ENCODE measurements at regions not wholly inside any gene's neighbourhood (a gene's known extent, or its start where the extent isn't known, plus 50 kb on each side); places are given as distances from the start of the nearest gene placed in this dataset.

GRCh38 chr14:65824285-65824977 lies 411.9 kb downstream of the FUT8 start:
- POLR2A ChIA-PET (ENCODE audit: partially characterized antibody): interaction anchor here (0.7 to 2.3 kb wide), 13 partner anchors 13 to 660 kb away, joined by 3 to 21 read pairs (median 7); partner anchors contain the start of gene FUT8
- intact Hi-C loops (cut with micrococcal nuclease): loop anchor here (1.0 to 10.0 kb wide), 7 partner anchors 23 to 840 kb away; partner anchors contain the start of gene FNTB
- Histone ChIP-seq H3K27me3 (ENCODE audit: insufficient read depth, low read length) (no peaks in the 10 kb centered on the region), H3K4me3 (ENCODE audit: low read length in 2 of 2) (no peak overlapping the region), H3K4me1 (ENCODE audit: insufficient read depth, low read length) (peaks cover 9% of the 10 kb centered on the region), H3K9me3 (ENCODE audit: control insufficient read depth in 1 of 2, low read length in 2 of 2) (no peaks in the 10 kb centered on the region), H3K27ac (ENCODE audit: low read depth, low read length) (no peak overlapping the region), H3K36me3 (ENCODE audit: insufficient read depth, low read length) (no peaks in the 10 kb centered on the region)
- Mint-ChIP-seq H3K9me3 (no peaks in the 10 kb centered on the region), H3K27ac (no peak overlapping the region), H3K27me3 (no peaks in the 10 kb centered on the region), H3K4me1 (peaks cover 10 to 14% (median 11%) of the 10 kb centered on the region in 4 donors), H3K4me3 (peak overlapping the region in 1 of 8 donors; percentile 10), H3K36me3 (no peaks in the 10 kb centered on the region)
- CTCF ChIA-PET (ENCODE audit: partially characterized antibody): interaction anchor here (0.5 to 11.3 kb wide), 51 partner anchors 9 to 707 kb away, joined by 3 to 182 read pairs (median 6); partner anchors contain the start of gene FUT8
- peak; percentile 62 to 70 (median 64) for DNase-seq

- no peak overlapping the region for H3K4me3 Mint-ChIP-seq
- peaks cover 10 to 14% (median 11%) of the 10 kb centered on the region in 4 donors for H3K4me1 Mint-ChIP-seq
- Histone ChIP-seq H3K4me1 (ENCODE audit: insufficient read depth, low read length) (peaks cover 9% of the 10 kb centered on the region), H3K27me3 (ENCODE audit: insufficient read depth, low read length) (no peaks in the 10 kb centered on the region), H3K4me3 (ENCODE audit: low read length in 2 of 2) (no peak overlapping the region), H3K36me3 (ENCODE audit: insufficient read depth, low read length) (no peaks in the 10 kb centered on the region), H3K27ac (ENCODE audit: low read depth, low read length) (no peak overlapping the region), H3K9me3 (ENCODE audit: control insufficient read depth in 1 of 2, low read length in 2 of 2) (no peaks in the 10 kb centered on the region)
- no peaks in the 10 kb centered on the region for H3K9me3 Mint-ChIP-seq
- POLR2A ChIA-PET (ENCODE audit: partially characterized antibody): interaction anchor here (0.9 to 2.3 kb wide), 11 partner anchors 13 to 661 kb away, joined by 3 to 21 read pairs (median 8); partner anchors contain the start of gene FUT8
- intact Hi-C loops (cut with micrococcal nuclease): loop anchor here (1.0 to 10.0 kb wide), 7 partner anchors 22 to 840 kb away; partner anchors contain the start of gene FNTB
- no peaks in the 10 kb centered on the region for H3K27me3 Mint-ChIP-seq
- H3K36me3 Mint-ChIP-seq: no peaks in the 10 kb centered on the region
- CTCF ChIA-PET (ENCODE audit: partially characterized antibody): interaction anchor here (0.6 to 11.3 kb wide), 40 partner anchors 9 to 666 kb away, joined by 3 to 182 read pairs (median 7); partner anchors contain the start of gene FUT8
- DNase-seq: no peak
- no peak overlapping the region for H3K27ac Mint-ChIP-seq
Measured at GRCh38 chr14:65824978-65825299, 412.4 kb downstream of the FUT8 start.

- Mint-ChIP-seq H3K4me3 (no peak overlapping the region), H3K36me3 (no peaks in the 10 kb centered on the region), H3K4me1 (peaks cover 10 to 14% (median 12%) of the 10 kb centered on the region in 4 donors), H3K27me3 (no peaks in the 10 kb centered on the region), H3K9me3 (no peaks in the 10 kb centered on the region), H3K27ac (peak overlapping the region in 1 of 7 donors; percentile 36)
- ChIA-PET POLR2A (ENCODE audit: partially characterized antibody) (no interaction called here), CTCF (ENCODE audit: partially characterized antibody) (interaction anchor here (0.6 to 11.3 kb wide), 5 partner anchors 100 to 662 kb away, joined by 3 to 182 read pairs (median 55); no protein-coding TSS in a partner anchor)
- intact Hi-C loops (cut with micrococcal nuclease): loop anchor here (10.0 kb wide), 1 partner anchor 842 kb away; the partner anchor contains the start of gene FNTB
- DNase-seq: no peak
- H3K27me3 ChIP-seq (ENCODE audit: insufficient read depth, low read length): no peaks in the 10 kb centered on the region
- H3K27ac ChIP-seq (ENCODE audit: low read depth, low read length): no peak overlapping the region
- H3K4me3 ChIP-seq (ENCODE audit: low read length in 2 of 2): no peak overlapping the region
- no peaks in the 10 kb centered on the region for H3K9me3 ChIP-seq (ENCODE audit: control insufficient read depth in 1 of 2, low read length in 2 of 2)
- no peaks in the 10 kb centered on the region for H3K36me3 ChIP-seq (ENCODE audit: insufficient read depth, low read length)
- H3K4me1 ChIP-seq (ENCODE audit: insufficient read depth, low read length): peaks cover 9% of the 10 kb centered on the region
Measured at GRCh38 chr14:65826946-65827345, 414.4 kb downstream of the FUT8 start.

- Mint-ChIP-seq H3K4me3 (no peak overlapping the region), H3K9me3 (no peaks in the 10 kb centered on the region), H3K27me3 (no peaks in the 10 kb centered on the region), H3K27ac (no peak overlapping the region), H3K36me3 (no peaks in the 10 kb centered on the region), H3K4me1 (peaks cover 13 to 17% (median 15%) of the 10 kb centered on the region in 4 donors)
- Histone ChIP-seq H3K27ac (ENCODE audit: low read depth, low read length) (no peak overlapping the region), H3K4me3 (ENCODE audit: low read length in 2 of 2) (no peak overlapping the region), H3K4me1 (ENCODE audit: insufficient read depth, low read length) (peaks cover 11% of the 10 kb centered on the region), H3K27me3 (ENCODE audit: insufficient read depth, low read length) (no peaks in the 10 kb centered on the region), H3K36me3 (ENCODE audit: insufficient read depth, low read length) (no peaks in the 10 kb centered on the region), H3K9me3 (ENCODE audit: control insufficient read depth in 1 of 2, low read length in 2 of 2) (no peaks in the 10 kb centered on the region)
- intact Hi-C loops (cut with micrococcal nuclease): loop anchor here (10.0 kb wide), 1 partner anchor 843 kb away; the partner anchor contains the start of gene FNTB
- DNase-seq: no peak
- ChIA-PET POLR2A (ENCODE audit: partially characterized antibody) (interaction anchor here (1.0 kb wide), 1 partner anchor 100 kb away, joined by 3 read pairs; no protein-coding TSS in a partner anchor), CTCF (ENCODE audit: partially characterized antibody) (interaction anchor here (4.9 to 11.3 kb wide), 3 partner anchors 99 to 663 kb away, joined by 55 to 182 read pairs (median 66); no protein-coding TSS in a partner anchor)
Measured at GRCh38 chr14:65827520-65827919, 415.0 kb downstream of the FUT8 start.

- peak overlapping the region in 1 of 7 donors; percentile 22 for H3K27ac Mint-ChIP-seq
- intact Hi-C loops (cut with micrococcal nuclease): loop anchor here (10.0 kb wide), 1 partner anchor 844 kb away; the partner anchor contains the start of gene FNTB
Measured at GRCh38 chr14:65828396-65828795, 415.9 kb downstream of the FUT8 start.

GRCh38 chr14:65832431-65833266 lies 420.1 kb downstream of the FUT8 start:
- H3K36me3 Mint-ChIP-seq: no peaks in the 10 kb centered on the region
- POLR2A ChIA-PET (ENCODE audit: partially characterized antibody): interaction anchor here (1.1 to 1.8 kb wide), 4 partner anchors 12 to 421 kb away, joined by 3 to 11 read pairs (median 6); no protein-coding TSS in a partner anchor
- CTCF ChIA-PET (ENCODE audit: partially characterized antibody): interaction anchor here (0.6 to 4.0 kb wide), 10 partner anchors 9 to 661 kb away, joined by 3 to 20 read pairs (median 4); no protein-coding TSS in a partner anchor
- Histone ChIP-seq H3K27me3 (ENCODE audit: insufficient read depth, low read length) (no peaks in the 10 kb centered on the region), H3K27ac (ENCODE audit: low read depth, low read length) (no peak overlapping the region), H3K4me1 (ENCODE audit: insufficient read depth, low read length) (peaks cover 16% of the 10 kb centered on the region), H3K36me3 (ENCODE audit: insufficient read depth, low read length) (no peaks in the 10 kb centered on the region), H3K4me3 (ENCODE audit: low read length in 2 of 2) (no peak overlapping the region), H3K9me3 (ENCODE audit: control insufficient read depth in 1 of 2, low read length in 2 of 2) (no peaks in the 10 kb centered on the region)
- no peaks in the 10 kb centered on the region for H3K9me3 Mint-ChIP-seq
- peaks cover 27 to 37% (median 30%) of the 10 kb centered on the region in 4 donors for H3K4me1 Mint-ChIP-seq
- peak overlapping the region in 1 of 7 donors; percentile 41 for H3K27ac Mint-ChIP-seq
- no peaks in the 10 kb centered on the region for H3K27me3 Mint-ChIP-seq
- H3K4me3 Mint-ChIP-seq: no peak overlapping the region
- intact Hi-C loops (cut with micrococcal nuclease): no loop called here
- DNase-seq: no peak

More at GRCh38 chr14:65828396-65828795, 415.9 kb downstream of the FUT8 start:
- H3K27me3 ChIP-seq (ENCODE audit: insufficient read depth, low read length): no peaks in the 10 kb centered on the region
- POLR2A ChIA-PET (ENCODE audit: partially characterized antibody): interaction anchor here (0.9 to 2.3 kb wide), 4 partner anchors 16 to 417 kb away, joined by 3 to 7 read pairs (median 3); no protein-coding TSS in a partner anchor
- CTCF ChIA-PET (ENCODE audit: partially characterized antibody): interaction anchor here (0.6 to 11.3 kb wide), 7 partner anchors 19 to 668 kb away, joined by 3 to 182 read pairs (median 4); no protein-coding TSS in a partner anchor
- no peak overlapping the region for H3K4me3 ChIP-seq (ENCODE audit: low read length in 2 of 2)
- H3K9me3 Mint-ChIP-seq: no peaks in the 10 kb centered on the region
- H3K36me3 ChIP-seq (ENCODE audit: insufficient read depth, low read length): no peaks in the 10 kb centered on the region
- H3K9me3 ChIP-seq (ENCODE audit: control insufficient read depth in 1 of 2, low read length in 2 of 2): no peaks in the 10 kb centered on the region
- no peak overlapping the region for H3K4me3 Mint-ChIP-seq
- H3K36me3 Mint-ChIP-seq: no peaks in the 10 kb centered on the region
- DNase-seq: no peak
- peaks cover 20% of the 10 kb centered on the region for H3K4me1 ChIP-seq (ENCODE audit: insufficient read depth, low read length)
- H3K4me1 Mint-ChIP-seq: peaks cover 14 to 26% (median 22%) of the 10 kb centered on the region in 4 donors
- no peak overlapping the region for H3K27ac ChIP-seq (ENCODE audit: low read depth, low read length)
- H3K27me3 Mint-ChIP-seq: no peaks in the 10 kb centered on the region

Data from CD4-positive, alpha-beta memory T cell (primary cell).